ENCODE measurements at regions not wholly inside any gene's neighbourhood (a gene's known extent, or its start where the extent isn't known, plus 50 kb on each side); places are given as distances from the start of the nearest gene placed in this dataset.
"Not testable (repeated sequence)": the region's sequence is repeated elsewhere in the genome, so short reads cannot be mapped to it uniquely, and the experiment has no call there.

- H3K18ac ChIP-seq (ENCODE audit: low read depth in 1 of 2, low read length in 2 of 2); H2BK120ac ChIP-seq (ENCODE audit: low read depth, low read length); H3K4me1 ChIP-seq (ENCODE audit: control insufficient read depth, insufficient read depth, low read depth, low read length); H3K36me3 ChIP-seq (ENCODE audit: control insufficient read depth in 1 of 2, insufficient read depth in 2 of 2, low read depth in 1 of 2, low read length in 2 of 2); H2AK5ac ChIP-seq (ENCODE audit: low read length, severe bottlenecking); H2BK15ac ChIP-seq (ENCODE audit: low read depth, poor library complexity, severe bottlenecking); H2AFZ ChIP-seq (ENCODE audit: low read depth, low read length); H2BK5ac ChIP-seq (ENCODE audit: low read depth, low read length, poor library complexity, severe bottlenecking); H3K23ac ChIP-seq (ENCODE audit: low read length in 2 of 2); H3K4me3 ChIP-seq (ENCODE audit: insufficient read depth in 1 of 2, low read depth in 1 of 2, low read length in 2 of 2); H3K9ac ChIP-seq (ENCODE audit: low read length); H3K14ac ChIP-seq (ENCODE audit: low read length in 2 of 2); H3K4ac ChIP-seq (ENCODE audit: low read depth in 1 of 2, low read length in 2 of 2); H3K4me2 ChIP-seq (ENCODE audit: low read length, poor library complexity, severe bottlenecking); H2BK12ac ChIP-seq (ENCODE audit: low read length in 2 of 2); DNase-seq; H3K27me3 ChIP-seq (ENCODE audit: control insufficient read depth in 1 of 2, insufficient read depth in 1 of 2, low read length in 2 of 2); H3K27ac ChIP-seq (ENCODE audit: low read length, poor library complexity, severe bottlenecking); H3K79me1 ChIP-seq (replicated peaks; ENCODE audit: low read length, poor library complexity, severe bottlenecking); H4K8ac ChIP-seq (ENCODE audit: low read length); H4K91ac ChIP-seq (ENCODE audit: low read length): not testable (repeated sequence)
- WGBS = 22% methylated on average over 2 of the region's 3 CpGs
- H3K9me3 ChIP-seq (ENCODE audit: control insufficient read depth, low read length) = peaks cover 46% of the 10 kb centered on the region
These were observed 274.8 kb upstream of the SDK2 start for GRCh38 chr17:73919033-73919432.

GRCh38 chr17:73921306-73921705 is 277.1 kb upstream of the SDK2 start:
- Histone ChIP-seq H4K91ac (ENCODE audit: low read length) (no peak overlapping the region), H2BK5ac (ENCODE audit: low read depth, low read length, poor library complexity, severe bottlenecking) (no peak overlapping the region), H3K36me3 (ENCODE audit: control insufficient read depth in 1 of 2, insufficient read depth in 2 of 2, low read depth in 1 of 2, low read length in 2 of 2) (no peaks in the 10 kb centered on the region), H3K27ac (ENCODE audit: low read length, poor library complexity, severe bottlenecking) (no peak overlapping the region), H2BK120ac (ENCODE audit: low read depth, low read length) (no peak overlapping the region), H3K9me3 (ENCODE audit: control insufficient read depth, low read length) (peaks cover 37% of the 10 kb centered on the region), H2BK12ac (ENCODE audit: low read length in 2 of 2) (no peak overlapping the region), H3K4ac (ENCODE audit: low read depth in 1 of 2, low read length in 2 of 2) (no peak overlapping the region), H3K14ac (ENCODE audit: low read length in 2 of 2) (no peak overlapping the region), H3K4me1 (ENCODE audit: control insufficient read depth, insufficient read depth, low read depth, low read length) (no peaks in the 10 kb centered on the region), H3K18ac (ENCODE audit: low read depth in 1 of 2, low read length in 2 of 2) (no peak overlapping the region), H2AFZ (ENCODE audit: low read depth, low read length) (no peak overlapping the region), H3K4me3 (ENCODE audit: insufficient read depth in 1 of 2, low read depth in 1 of 2, low read length in 2 of 2) (no peak overlapping the region), H3K23ac (ENCODE audit: low read length in 2 of 2) (no peak overlapping the region), H3K4me2 (ENCODE audit: low read length, poor library complexity, severe bottlenecking) (no peak overlapping the region), H2BK15ac (ENCODE audit: low read depth, poor library complexity, severe bottlenecking) (no peak overlapping the region), H3K9ac (ENCODE audit: low read length) (no peak overlapping the region), H2AK5ac (ENCODE audit: low read length, severe bottlenecking) (no peak overlapping the region), H4K8ac (ENCODE audit: low read length) (no peak overlapping the region), H3K79me1 (replicated peaks; ENCODE audit: low read length, poor library complexity, severe bottlenecking) (no peaks in the 10 kb centered on the region), H3K27me3 (ENCODE audit: control insufficient read depth in 1 of 2, insufficient read depth in 1 of 2, low read length in 2 of 2) (no peaks in the 10 kb centered on the region)
- WGBS = 57% methylated on average over 1 of the region's 2 CpGs
- DNase-seq = no peak

GRCh38 chr17:73924114-73924908 is 279.2 kb upstream of the RPL38 start:
- H3K9me3 ChIP-seq (ENCODE audit: control insufficient read depth, low read length) = peaks cover 48% of the 10 kb centered on the region
- no peak overlapping the region for H4K91ac ChIP-seq (ENCODE audit: low read length)
- H2AK5ac ChIP-seq (ENCODE audit: low read length, severe bottlenecking) = no peak overlapping the region
- peaks cover 0 to 7% of the 10 kb centered on the region in 2 experiments for H3K27me3 ChIP-seq (ENCODE audit: control insufficient read depth in 1 of 2, insufficient read depth in 1 of 2, low read length in 2 of 2)
- H2BK15ac ChIP-seq (ENCODE audit: low read depth, poor library complexity, severe bottlenecking) = no peak overlapping the region
- H3K79me1 ChIP-seq (replicated peaks; ENCODE audit: low read length, poor library complexity, severe bottlenecking) = no peaks in the 10 kb centered on the region
- no peak overlapping the region for H3K27ac ChIP-seq (ENCODE audit: low read length, poor library complexity, severe bottlenecking)
- H3K23ac ChIP-seq (ENCODE audit: low read length in 2 of 2) = no peak overlapping the region
- no peak overlapping the region for H3K18ac ChIP-seq (ENCODE audit: low read depth in 1 of 2, low read length in 2 of 2)
- H3K36me3 ChIP-seq (ENCODE audit: control insufficient read depth in 1 of 2, insufficient read depth in 2 of 2, low read depth in 1 of 2, low read length in 2 of 2) = no peaks in the 10 kb centered on the region
- no peak overlapping the region for H3K4me3 ChIP-seq (ENCODE audit: insufficient read depth in 1 of 2, low read depth in 1 of 2, low read length in 2 of 2)
- H2BK120ac ChIP-seq (ENCODE audit: low read depth, low read length) = no peak overlapping the region
- no peak overlapping the region for H3K4me2 ChIP-seq (ENCODE audit: low read length, poor library complexity, severe bottlenecking)
- no peak overlapping the region for H2BK12ac ChIP-seq (ENCODE audit: low read length in 2 of 2)
- no peak overlapping the region for H2AFZ ChIP-seq (ENCODE audit: low read depth, low read length)
- H2BK5ac ChIP-seq (ENCODE audit: low read depth, low read length, poor library complexity, severe bottlenecking) = no peak overlapping the region
- DNase-seq = no peak
- H3K14ac ChIP-seq (ENCODE audit: low read length in 2 of 2) = no peak overlapping the region
- no peaks in the 10 kb centered on the region for H3K4me1 ChIP-seq (ENCODE audit: control insufficient read depth, insufficient read depth, low read depth, low read length)
- H3K4ac ChIP-seq (ENCODE audit: low read depth in 1 of 2, low read length in 2 of 2) = no peak overlapping the region
- 68% methylated on average over 7 of the region's 10 CpGs for WGBS
- no peak overlapping the region for H3K9ac ChIP-seq (ENCODE audit: low read length)
- H4K8ac ChIP-seq (ENCODE audit: low read length) = no peak overlapping the region

- Histone ChIP-seq H3K4me3 (ENCODE audit: insufficient read depth in 1 of 2, low read depth in 1 of 2, low read length in 2 of 2) (no peak overlapping the region), H2BK15ac (ENCODE audit: low read depth, poor library complexity, severe bottlenecking) (no peak overlapping the region), H3K4ac (ENCODE audit: low read depth in 1 of 2, low read length in 2 of 2) (no peak overlapping the region), H2BK5ac (ENCODE audit: low read depth, low read length, poor library complexity, severe bottlenecking) (no peak overlapping the region), H3K27me3 (ENCODE audit: control insufficient read depth in 1 of 2, insufficient read depth in 1 of 2, low read length in 2 of 2) (peaks cover 0 to 7% of the 10 kb centered on the region in 2 experiments), H3K18ac (ENCODE audit: low read depth in 1 of 2, low read length in 2 of 2) (no peak overlapping the region), H2AFZ (ENCODE audit: low read depth, low read length) (no peak overlapping the region), H2BK120ac (ENCODE audit: low read depth, low read length) (no peak overlapping the region), H3K4me2 (ENCODE audit: low read length, poor library complexity, severe bottlenecking) (no peak overlapping the region), H2BK12ac (ENCODE audit: low read length in 2 of 2) (no peak overlapping the region), H3K36me3 (ENCODE audit: control insufficient read depth in 1 of 2, insufficient read depth in 2 of 2, low read depth in 1 of 2, low read length in 2 of 2) (no peaks in the 10 kb centered on the region), H4K91ac (ENCODE audit: low read length) (no peak overlapping the region), H3K23ac (ENCODE audit: low read length in 2 of 2) (no peak overlapping the region), H3K9me3 (ENCODE audit: control insufficient read depth, low read length) (peaks cover 48% of the 10 kb centered on the region), H4K8ac (ENCODE audit: low read length) (no peak overlapping the region), H3K9ac (ENCODE audit: low read length) (no peak overlapping the region), H3K27ac (ENCODE audit: low read length, poor library complexity, severe bottlenecking) (no peak overlapping the region), H2AK5ac (ENCODE audit: low read length, severe bottlenecking) (no peak overlapping the region), H3K14ac (ENCODE audit: low read length in 2 of 2) (no peak overlapping the region), H3K79me1 (replicated peaks; ENCODE audit: low read length, poor library complexity, severe bottlenecking) (no peaks in the 10 kb centered on the region), H3K4me1 (ENCODE audit: control insufficient read depth, insufficient read depth, low read depth, low read length) (no peaks in the 10 kb centered on the region)
- DNase-seq = no peak
These were observed 278.6 kb upstream of the RPL38 start for GRCh38 chr17:73924909-73925186.

All from mesenchymal stem cell (in vitro differentiated cells and primary cell).